Right ventricle myocardium superior (tissue), 1 donor: ENCODE measurements at regions not wholly inside any gene's neighbourhood (a gene's known extent, or its start where the extent isn't known, plus 50 kb on each side); places are given as distances from the start of the nearest gene placed in this dataset.

Experiments
- ATAC-seq: fragments of 200-7000 bp; cut with Tn5 transposase; one replicate; pipeline ENCODE4 v1.9.1; 2020; ENCODE audit warnings: mild to moderate bottlenecking; ENCODE audit not compliant: poor library complexity
- DNase-seq: peaks from one replicate; pipeline ENCODE4 v3.0.0-alpha.2; 2020
- intact Hi-C: fragments of 100-400 bp; cut with DNase I; formaldehyde crosslinking; loops from one replicate; pipeline ENCODE4 v1.11.2; 2022
- donor health status: DM: no; HTN: yes; CAD: no; lungs with severe emphysema.

GRCh38 chr7:26580711-26581110, 283.7 kb downstream of the SKAP2 start:
- ATAC-seq: no peak
- DNase-seq: no peak
- intact Hi-C loops: no loop called here

- DNase-seq: no peak
- ATAC-seq: no peak
- intact Hi-C loops: no loop called here
Measured at GRCh38 chr7:26583094-26583648, 281.2 kb downstream of the SKAP2 start.

- intact Hi-C loops: no loop called here
- DNase-seq (no peak), ATAC-seq (no peak)
Measured at GRCh38 chr7:26584326-26584725, 280.1 kb downstream of the SKAP2 start.

- no peak for ATAC-seq
- intact Hi-C loops: no loop called here
- DNase-seq: no peak
Measured at GRCh38 chr7:26584987-26585665, 279.3 kb downstream of the SKAP2 start.

GRCh38 chr7:26587536-26587935, 276.9 kb downstream of the SKAP2 start:
- no peak for ATAC-seq
- intact Hi-C loops: no loop called here
- no peak for DNase-seq

GRCh38 chr7:26588511-26588910, 275.9 kb downstream of the SKAP2 start:
- ATAC-seq (no peak), DNase-seq (no peak)
- intact Hi-C loops: no loop called here

- no peak for ATAC-seq
- no peak for DNase-seq
- intact Hi-C loops: no loop called here
Measured at GRCh38 chr7:26590709-26591108, 273.7 kb downstream of the SKAP2 start.

GRCh38 chr7:26592011-26592410, 272.4 kb downstream of the SKAP2 start:
- DNase-seq (no peak), ATAC-seq (no peak)
- intact Hi-C loops: no loop called here

GRCh38 chr7:26593393-26593792, 271.0 kb downstream of the SKAP2 start:
- intact Hi-C loops: no loop called here
- ATAC-seq: peak; percentile 43

GRCh38 chr7:26593896-26594295, 270.5 kb downstream of the SKAP2 start:
- no peak for ATAC-seq
- intact Hi-C loops: no loop called here
- DNase-seq: no peak

More at GRCh38 chr7:26593393-26593792, 271.0 kb downstream of the SKAP2 start:
- DNase-seq: peak; percentile 50

- DNase-seq (no peak), ATAC-seq (no peak)
- intact Hi-C loops: no loop called here
Measured at GRCh38 chr7:26594553-26594952, 269.8 kb downstream of the SKAP2 start.

GRCh38 chr7:26598867-26599266, 265.5 kb downstream of the SKAP2 start:
- ATAC-seq: no peak
- intact Hi-C loops: no loop called here
- DNase-seq: no peak

- intact Hi-C loops: no loop called here
- ATAC-seq (no peak), DNase-seq (no peak)
Measured at GRCh38 chr7:26599982-26600381, 264.4 kb downstream of the SKAP2 start.

GRCh38 chr7:26600411-26600810, 264.0 kb downstream of the SKAP2 start:
- intact Hi-C loops: no loop called here
- no peak for DNase-seq
- ATAC-seq: no peak

- DNase-seq (no peak), ATAC-seq (no peak)
- intact Hi-C loops: no loop called here
Measured at GRCh38 chr7:26603631-26604030, 260.8 kb downstream of the SKAP2 start.

- intact Hi-C loops: no loop called here
- no peak for DNase-seq
- ATAC-seq: no peak
Measured at GRCh38 chr7:26608402-26608801, 256.0 kb downstream of the SKAP2 start.

- intact Hi-C loops: no loop called here
- no peak for ATAC-seq
- no peak for DNase-seq
Measured at GRCh38 chr7:26609082-26609481, 255.3 kb downstream of the SKAP2 start.

GRCh38 chr7:26609532-26609931, 254.9 kb downstream of the SKAP2 start:
- ATAC-seq (no peak), DNase-seq (no peak)
- intact Hi-C loops: no loop called here

GRCh38 chr7:26612742-26613141, 251.6 kb downstream of the SKAP2 start:
- DNase-seq: no peak
- intact Hi-C loops: no loop called here
- no peak for ATAC-seq

- DNase-seq (no peak), ATAC-seq (peak; percentile 72)
- intact Hi-C loops: no loop called here
Measured at GRCh38 chr7:26614503-26614902, 249.9 kb downstream of the SKAP2 start.

GRCh38 chr7:26616235-26616634, 248.2 kb downstream of the SKAP2 start:
- no peak for DNase-seq
- intact Hi-C loops: no loop called here
- no peak for ATAC-seq
